ENCODE measurements at regions not wholly inside any gene's neighbourhood (a gene's known extent, or its start where the extent isn't known, plus 50 kb on each side); places are given as distances from the start of the nearest gene placed in this dataset.
"Not testable (repeated sequence)": the region's sequence is repeated elsewhere in the genome, so short reads cannot be mapped to it uniquely, and the experiment has no call there.

DNA sequence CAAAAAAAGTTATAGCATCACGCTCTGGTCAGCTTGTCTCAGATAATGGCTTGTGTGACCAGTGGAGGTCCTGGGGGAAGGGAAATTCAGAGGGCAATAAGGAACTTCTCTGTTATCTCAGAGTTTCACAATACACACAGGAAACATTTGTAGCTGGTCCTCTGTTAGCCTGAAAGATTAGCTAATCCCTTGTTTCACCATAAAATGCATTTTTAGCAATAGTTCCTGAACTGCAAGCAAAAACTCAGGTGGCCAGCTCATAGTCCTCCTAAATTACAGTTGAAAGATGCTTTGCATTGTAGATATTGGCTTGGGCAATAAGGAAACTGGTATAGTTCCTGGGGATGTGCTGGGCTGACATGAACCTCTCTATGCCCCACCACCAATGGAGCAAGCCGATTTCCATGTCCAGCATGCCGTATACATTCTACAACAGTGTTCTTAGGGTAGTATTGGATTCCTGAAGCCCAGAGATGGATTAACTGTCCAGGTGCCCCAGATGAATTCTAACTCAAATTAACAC, 141.5 kb upstream of the TBL1XR1 start:
- no peak for DNase-seq (ENCODE audit: low spot score)

DNA sequence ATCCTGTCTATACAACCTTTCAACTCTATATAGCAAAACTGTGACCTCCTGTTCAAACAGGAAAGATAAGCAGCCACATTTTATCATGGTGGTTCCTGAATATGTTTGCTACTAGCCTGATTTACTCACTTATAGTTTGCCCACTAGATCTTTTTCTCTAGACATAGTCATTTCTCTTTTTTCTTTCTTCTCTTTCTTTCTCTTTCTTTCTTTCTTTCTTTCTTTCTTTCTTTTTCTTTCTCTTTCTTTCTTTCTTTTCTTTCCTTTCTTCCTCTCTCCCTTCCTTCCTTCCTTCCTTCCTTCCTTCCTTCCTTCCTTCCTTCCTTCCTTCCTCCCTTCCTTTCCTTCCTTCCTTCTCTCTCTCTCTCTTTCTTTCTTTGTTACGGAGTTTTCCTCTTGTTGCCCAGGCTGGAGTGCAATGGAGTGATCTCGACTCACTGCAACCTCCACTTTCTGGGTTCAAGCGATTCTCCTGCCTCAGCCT, 142.0 kb upstream of the TBL1XR1 start:
- DNase-seq (ENCODE audit: low spot score) = not testable (repeated sequence)

- DNase-seq (ENCODE audit: low spot score) = no peak
These were observed 143.1 kb upstream of the TBL1XR1 start for GRCh38 chr3:177340243-177340830.

- no peak for DNase-seq (ENCODE audit: low spot score)
These were observed 144.6 kb upstream of the TBL1XR1 start for GRCh38 chr3:177341736-177342419.

DNA sequence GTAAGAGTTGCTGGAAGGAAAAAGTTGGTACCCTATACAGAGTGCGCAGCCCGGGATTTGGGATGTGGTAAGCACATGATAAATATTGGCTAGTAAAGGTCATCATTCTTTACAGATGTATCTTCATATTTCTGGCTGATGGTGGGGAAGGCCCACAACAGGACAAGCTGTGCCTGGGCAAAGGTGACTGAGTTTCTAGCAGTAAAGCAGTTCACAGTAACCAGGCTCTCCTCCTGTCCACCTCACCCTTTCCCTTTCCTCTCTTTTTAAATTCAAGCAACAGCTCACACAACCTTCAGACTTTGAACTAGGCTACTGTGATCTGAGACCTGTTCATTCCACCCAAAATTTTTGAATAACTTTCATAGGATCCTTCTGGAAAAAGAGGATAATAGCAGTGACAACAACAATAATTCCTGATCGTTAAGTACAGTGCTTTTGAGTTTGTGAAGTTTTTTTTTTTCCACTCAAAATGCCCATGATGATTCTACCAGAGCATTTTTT, 145.9 kb upstream of the TBL1XR1 start:
- DNase-seq (ENCODE audit: low spot score) = no peak

GRCh38 chr3:177345049-177345972, 148.0 kb upstream of the TBL1XR1 start:
- no peak for DNase-seq (ENCODE audit: low spot score)

- no peak for DNase-seq (ENCODE audit: low spot score)
These were observed 148.8 kb upstream of the TBL1XR1 start for GRCh38 chr3:177345973-177346503.

GRCh38 chr3:177346878-177347277, 149.6 kb upstream of the TBL1XR1 start:
- no peak for DNase-seq (ENCODE audit: low spot score)

GRCh38 chr3:177347611-177348010, 150.3 kb upstream of the TBL1XR1 start:
- DNase-seq (ENCODE audit: low spot score) = no peak

- no peak for DNase-seq (ENCODE audit: low spot score)
These were observed 151.7 kb upstream of the TBL1XR1 start for GRCh38 chr3:177348974-177349373.

DNA sequence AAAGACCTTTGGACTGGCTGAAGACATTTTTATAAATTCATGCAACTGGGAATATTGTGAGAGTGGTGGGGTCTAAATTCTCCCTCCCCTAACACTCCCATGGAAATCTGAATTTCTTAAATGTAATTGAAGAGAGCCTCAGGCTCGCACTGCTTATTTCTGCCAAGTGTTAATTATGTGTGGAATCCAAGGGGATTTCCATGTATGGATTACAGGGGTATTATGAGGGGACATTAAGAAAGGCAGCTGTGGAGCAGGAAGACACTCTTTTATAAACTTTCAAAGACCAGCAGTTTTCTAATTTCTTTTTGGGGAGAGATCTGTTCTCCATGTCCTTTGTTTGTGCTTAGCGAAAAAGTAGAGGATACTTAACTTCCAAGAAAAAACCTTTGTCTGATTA, 152.1 kb upstream of the TBL1XR1 start:
- no peak for DNase-seq (ENCODE audit: low spot score)

- no peak for DNase-seq (ENCODE audit: low spot score)
These were observed 152.8 kb upstream of the TBL1XR1 start for GRCh38 chr3:177350121-177350520.

GRCh38 chr3:177351206-177351605, 153.9 kb upstream of the TBL1XR1 start:
- no peak for DNase-seq (ENCODE audit: low spot score)

DNA sequence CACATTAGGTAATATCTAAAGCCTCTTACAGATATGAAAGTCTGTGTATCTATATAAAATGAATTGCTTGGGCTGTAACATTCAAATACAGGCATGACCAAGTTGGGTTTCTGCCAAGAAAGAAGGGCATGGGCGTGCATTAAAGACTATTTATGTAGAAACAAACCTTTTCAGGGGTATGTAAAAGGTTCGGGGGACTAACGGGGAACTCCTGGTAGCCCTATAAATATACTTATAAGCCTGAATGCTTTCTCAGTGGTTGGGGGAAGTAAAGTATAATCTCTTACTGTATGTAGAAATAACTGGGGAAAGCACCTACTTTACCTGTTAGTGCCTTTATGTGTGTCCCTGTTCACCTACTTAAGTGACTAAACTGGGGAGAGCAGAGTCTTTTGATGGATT, 154.5 kb upstream of the TBL1XR1 start:
- peak; percentile 69 for DNase-seq (ENCODE audit: low spot score)

DNA sequence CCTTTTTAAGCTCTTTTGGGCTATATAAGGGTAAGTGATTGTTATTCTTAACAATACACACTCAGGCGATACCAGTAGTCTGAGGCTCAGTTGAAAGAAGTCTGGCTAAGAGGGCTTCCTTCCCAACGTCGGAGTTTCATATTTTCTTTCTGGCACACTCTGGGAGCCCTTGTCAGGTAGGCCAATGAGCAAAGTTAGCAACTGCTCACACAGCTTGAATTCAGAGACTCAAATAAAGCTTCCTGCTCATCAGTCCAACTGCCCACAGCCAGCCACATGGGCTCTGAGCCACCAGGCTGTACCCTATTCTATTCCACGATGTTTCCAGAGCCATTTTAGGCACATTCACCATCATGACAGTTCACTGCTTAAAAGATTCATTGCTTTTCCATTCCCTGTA, 155.1 kb upstream of the TBL1XR1 start:
- DNase-seq (ENCODE audit: low spot score) = no peak

GRCh38 chr3:177353140-177353539, 155.9 kb upstream of the TBL1XR1 start:
- no peak for DNase-seq (ENCODE audit: low spot score)

DNA sequence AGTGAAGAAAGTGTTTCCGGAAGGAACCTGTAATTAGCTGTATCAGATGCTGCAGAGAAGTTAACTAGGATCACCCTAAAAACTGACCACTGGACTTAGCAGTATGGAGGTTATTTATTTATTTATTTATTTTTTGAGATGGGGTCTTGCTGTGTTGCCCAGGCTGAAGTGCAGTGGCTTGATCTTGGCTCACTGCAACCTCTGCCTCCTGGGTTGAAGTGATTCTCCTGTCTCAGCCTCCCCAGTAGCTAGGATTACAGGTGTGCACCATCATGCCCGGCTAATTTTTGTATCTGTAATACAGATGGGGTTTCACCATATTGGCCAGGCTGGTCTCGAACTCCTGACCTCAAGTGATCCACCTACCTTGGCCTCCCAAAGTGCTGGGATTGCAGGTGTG, 156.6 kb upstream of the TBL1XR1 start:
- not testable (repeated sequence) for DNase-seq (ENCODE audit: low spot score)

DNA sequence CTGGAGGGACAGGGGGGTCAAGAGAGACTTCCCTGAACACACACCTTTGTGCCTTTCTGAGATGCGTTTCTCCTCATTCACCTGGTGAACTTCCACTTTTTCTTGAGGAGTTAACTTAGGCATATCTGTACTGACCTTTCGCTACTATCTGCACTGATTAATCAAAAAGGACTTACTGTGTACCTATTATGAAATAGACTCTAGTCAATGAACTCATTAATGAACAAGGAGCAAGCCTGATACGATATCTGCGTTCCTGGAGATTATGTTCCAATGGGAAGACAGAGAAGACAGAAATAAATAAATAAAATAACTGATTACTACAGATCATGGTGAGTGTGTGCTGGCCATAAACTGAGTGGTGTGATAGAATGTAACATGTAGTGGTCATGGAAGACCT, 157.2 kb upstream of the TBL1XR1 start:
- no peak for DNase-seq (ENCODE audit: low spot score)

DNA sequence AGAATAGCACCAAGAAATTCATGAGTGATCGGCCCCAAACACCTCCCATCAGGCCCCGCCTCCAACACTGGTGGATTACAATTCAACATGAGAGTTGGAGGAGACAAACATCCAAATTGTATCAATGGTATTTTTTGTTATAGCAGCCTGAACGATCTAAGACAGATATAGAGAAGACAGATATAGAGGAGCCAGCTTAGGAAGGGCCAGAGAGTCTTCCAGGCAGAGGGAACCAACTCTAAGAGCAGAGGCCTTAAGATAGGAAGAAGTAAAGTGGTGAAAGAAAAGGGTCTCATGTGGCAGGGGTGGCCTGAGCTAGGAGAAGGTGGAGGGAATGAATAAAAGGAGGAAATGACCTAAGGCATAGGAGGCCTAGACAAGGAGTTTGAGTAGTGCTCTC, 158.8 kb upstream of the TBL1XR1 start:
- no peak for DNase-seq (ENCODE audit: low spot score)

- DNase-seq (ENCODE audit: low spot score) = no peak
These were observed 159.7 kb upstream of the TBL1XR1 start for GRCh38 chr3:177356952-177357351.

DNA sequence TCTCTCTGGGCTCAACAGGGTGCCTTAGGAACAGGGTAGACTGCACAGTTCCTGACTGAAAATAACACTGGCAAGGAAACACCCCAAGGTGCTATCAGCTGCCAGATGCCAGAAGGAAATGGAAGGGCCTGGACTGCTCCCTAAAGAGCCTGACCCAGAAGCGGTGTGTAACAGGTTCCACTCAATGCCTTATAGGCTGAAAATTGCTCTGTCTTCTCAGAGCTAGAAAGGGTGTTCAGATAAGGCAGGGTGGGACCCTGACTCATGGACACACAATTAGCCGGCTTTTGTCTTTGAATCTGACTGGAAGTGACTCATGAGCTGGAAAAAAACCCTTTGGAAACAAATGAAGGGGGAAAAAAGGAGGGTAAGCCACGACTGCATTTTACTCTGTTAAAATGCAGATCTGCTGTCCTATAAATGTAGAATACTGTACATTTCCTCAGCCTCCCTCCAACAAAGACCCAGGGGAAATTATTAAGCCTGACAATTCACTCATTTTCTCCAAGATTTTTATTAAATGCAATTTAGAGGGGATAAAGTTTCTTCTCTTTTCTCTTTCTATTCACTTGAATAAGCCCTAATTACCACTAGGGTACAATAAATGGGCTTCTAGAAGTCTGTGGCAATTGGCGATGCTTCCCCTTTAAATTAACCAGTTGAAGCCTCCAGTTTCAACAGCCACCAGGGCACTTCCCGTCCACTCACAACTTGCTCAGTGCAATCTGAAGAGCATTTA, 160.2 kb upstream of the TBL1XR1 start:
- DNase-seq (ENCODE audit: low spot score) = peak; percentile 77

Measured in NAMALWA (cell line).